GM19025 (cell line): ENCODE measurements at regions not wholly inside any gene's neighbourhood (a gene's known extent, or its start where the extent isn't known, plus 50 kb on each side); places are given as distances from the start of the nearest gene placed in this dataset.
"Not testable (repeated sequence)": the region's sequence is repeated elsewhere in the genome, so short reads cannot be mapped to it uniquely, and the experiment has no call there.

Experiments
- ATAC-seq: cut with Tn5 transposase; IDR thresholded peaks from one replicate; pipeline ENCODE4 v1.9.1; 2021; ENCODE audit warnings: mild to moderate bottlenecking, low read depth, moderate library complexity; ENCODE audit not compliant: unreplicated experiment

DNA sequence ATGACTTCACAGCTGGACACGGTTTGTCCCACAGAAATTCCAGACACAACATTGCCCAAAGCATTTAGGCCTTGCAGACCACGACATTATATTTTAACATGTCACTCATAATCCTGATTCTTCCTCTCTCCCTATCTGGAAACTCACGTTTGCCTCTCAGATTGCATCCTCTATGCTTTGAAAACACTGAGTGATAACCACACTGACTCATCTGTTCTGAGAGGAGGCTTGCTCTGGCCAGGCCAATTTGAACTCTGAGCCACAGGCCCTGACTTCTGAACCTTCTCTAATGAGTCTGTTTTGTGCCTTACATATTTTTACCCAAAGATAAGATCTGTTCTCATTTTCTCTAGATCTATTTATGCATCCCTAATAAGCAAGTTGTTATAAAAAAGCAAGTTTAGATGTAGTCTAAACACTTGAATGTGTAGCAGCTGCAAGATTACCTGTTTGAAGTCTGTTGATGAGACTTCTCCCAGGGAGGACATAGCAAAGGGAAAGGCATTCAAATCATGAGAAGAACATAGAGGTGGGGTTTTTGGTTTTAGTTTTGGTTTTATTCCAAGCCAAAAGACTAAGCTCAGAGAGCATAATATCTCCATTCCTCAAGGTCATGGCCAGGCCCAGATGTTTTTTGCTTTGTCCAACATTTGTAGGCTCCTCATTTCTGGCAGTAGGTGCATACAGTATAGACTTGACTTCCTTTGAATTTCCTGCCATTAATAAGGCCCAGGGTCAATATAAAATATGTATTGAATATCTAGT lies 234.4 kb upstream of the LRTM1 start:
- no peak for ATAC-seq

- no peak for ATAC-seq
Observed at GRCh38 chr3:55161231-55161630, 233.4 kb upstream of the LRTM1 start.

DNA sequence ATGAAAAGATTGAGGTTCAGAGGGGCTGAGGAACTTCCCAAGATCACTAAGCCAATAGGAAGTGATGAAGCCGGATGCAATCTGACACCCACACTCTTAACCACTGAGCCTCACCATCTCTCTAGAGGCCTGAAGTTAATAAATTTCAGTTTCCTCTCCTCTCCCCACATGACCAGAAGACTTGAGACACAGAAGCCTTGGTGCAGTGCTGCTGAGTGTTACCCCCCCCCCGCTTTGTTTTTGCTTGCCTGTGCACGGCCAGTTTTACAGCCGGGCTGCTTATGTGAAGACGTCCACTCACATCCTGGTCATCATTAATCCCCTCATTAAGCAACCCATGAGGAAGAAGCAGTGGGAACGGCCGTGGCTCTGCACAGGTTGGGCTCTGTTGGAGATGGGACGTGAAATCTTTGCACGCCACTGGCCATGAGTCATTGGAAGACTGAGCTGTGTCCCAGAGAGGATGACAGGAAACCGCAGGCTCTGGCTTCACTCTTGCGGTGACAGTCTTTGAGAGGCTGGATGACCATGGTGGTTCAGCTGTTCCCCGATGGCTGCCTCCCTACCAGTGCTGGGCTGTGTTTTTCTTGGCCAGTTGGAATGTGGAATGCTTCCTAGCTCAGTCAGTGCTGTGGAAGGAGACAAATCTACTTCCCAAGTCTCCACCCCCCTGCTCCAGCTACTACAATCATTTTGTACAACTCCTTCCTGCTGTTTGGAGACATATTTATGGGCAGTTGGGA lies 232.6 kb upstream of the LRTM1 start:
- ATAC-seq: peak; percentile 76

DNA sequence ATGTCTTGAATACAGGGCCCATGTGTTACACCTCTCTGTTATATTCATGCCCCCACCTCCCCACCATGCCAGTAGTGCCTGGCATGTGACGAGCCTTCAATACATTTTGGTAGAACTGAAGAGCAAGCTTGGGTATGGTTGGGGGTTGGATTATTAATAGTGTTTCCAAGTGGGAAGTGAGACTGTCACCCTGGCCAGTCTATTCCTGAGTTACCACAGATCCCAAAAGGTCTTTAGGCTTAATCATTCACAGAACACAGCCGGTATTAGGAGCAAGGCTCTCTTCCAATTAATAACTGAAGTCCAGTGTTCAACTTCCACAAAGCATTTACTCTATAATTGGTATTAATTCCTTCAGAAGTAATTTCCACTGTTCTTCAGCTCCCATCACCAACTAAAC lies 231.9 kb upstream of the LRTM1 start:
- ATAC-seq: no peak

DNA sequence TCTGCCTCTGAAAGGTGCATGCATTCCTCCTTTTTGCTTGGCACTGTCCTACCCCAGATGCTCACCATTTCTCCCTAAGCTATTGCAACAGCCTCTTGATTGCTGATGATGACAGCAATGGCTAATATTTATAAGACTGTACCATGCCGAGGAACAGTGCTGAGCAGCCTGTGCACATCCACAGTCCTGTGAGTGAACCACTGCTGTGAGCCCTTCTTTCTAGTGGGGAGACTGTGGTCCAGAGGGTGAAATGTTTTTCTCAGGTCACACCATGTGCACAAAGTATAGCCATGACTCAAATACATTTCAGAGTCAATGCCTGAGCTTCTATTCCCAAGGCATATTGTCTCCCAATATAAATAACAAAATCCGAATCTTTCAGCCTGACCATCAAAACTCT lies 231.2 kb upstream of the LRTM1 start:
- ATAC-seq: no peak

DNA sequence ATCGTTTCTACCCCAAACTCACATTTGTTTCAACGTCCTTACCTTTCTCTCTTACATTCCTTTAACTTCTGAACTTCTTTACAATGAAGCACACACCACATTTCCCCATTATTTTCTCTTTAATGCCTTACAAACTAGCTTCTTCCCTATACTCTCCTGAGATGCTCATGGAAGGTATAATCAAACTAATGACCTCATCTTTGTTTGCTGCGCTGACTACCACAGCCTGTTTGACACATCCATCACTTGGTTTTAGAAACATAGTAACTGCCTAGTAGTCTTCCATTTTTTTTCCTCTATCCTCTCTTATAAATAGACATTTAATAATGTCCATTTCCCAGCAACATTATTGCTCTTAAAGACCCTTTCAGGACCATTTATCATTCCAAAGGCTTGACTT lies 230.5 kb upstream of the LRTM1 start:
- no peak for ATAC-seq

DNA sequence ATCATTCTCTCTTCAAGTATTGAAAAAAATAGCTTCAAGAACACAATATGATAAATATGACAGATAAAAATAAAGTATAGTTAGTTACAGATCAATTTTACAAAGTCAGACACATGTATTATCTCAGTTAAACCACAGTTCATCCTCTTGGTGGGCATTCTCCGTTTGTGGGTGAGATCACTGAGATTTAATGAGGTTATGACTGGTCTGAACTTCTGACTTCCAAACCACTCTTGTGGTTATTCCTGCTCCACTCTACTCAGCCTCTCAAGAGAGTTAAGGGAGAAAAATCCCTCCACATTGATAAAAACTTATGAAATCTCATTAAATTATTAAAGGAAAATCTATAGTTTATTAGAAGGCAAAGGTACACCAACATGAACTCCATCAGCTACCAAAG lies 229.9 kb upstream of the LRTM1 start:
- ATAC-seq: no peak

DNA sequence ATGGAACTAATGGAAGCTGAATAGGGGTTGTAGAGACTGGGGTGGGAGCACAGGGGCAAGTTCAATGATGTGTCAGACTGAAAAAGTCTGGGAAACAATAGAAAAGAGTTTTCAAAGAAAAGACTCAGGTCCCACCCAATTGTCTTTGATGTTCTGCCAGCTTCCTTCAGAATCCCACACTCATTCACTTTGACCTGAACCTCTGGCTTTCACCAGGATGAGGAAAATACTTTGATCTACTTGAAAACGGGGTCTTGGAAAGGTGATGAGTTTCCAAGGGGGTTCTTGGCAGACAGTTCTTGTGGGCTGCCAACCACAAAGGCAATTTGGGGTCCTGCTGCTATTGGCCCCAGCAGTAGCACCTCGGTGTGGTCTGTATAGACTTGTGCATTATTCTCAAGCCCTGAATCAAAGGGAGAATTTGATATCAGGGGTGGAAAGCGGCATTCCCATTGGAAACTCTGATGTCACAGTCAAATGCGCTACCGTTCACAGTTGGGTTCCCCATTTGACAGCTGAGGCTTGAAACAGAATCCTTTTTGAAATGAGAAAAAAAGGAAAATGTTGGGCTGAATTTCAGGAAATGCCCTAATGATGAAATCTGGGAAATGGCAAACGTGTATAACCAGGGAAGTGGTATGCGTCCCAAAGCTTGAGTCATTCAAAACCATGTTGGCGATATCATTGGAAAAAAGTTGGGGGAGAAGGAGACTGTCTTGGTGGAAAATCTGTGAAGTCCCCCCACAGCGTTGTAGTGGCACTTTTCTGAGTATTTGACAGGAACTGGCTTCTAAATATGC lies 229.2 kb upstream of the LRTM1 start:
- ATAC-seq: no peak

GRCh38 chr3:55147856-55148720 lies 220.2 kb upstream of the LRTM1 start:
- ATAC-seq: no peak

- ATAC-seq: no peak
Observed at GRCh38 chr3:55147406-55147805, 219.5 kb upstream of the LRTM1 start.

DNA sequence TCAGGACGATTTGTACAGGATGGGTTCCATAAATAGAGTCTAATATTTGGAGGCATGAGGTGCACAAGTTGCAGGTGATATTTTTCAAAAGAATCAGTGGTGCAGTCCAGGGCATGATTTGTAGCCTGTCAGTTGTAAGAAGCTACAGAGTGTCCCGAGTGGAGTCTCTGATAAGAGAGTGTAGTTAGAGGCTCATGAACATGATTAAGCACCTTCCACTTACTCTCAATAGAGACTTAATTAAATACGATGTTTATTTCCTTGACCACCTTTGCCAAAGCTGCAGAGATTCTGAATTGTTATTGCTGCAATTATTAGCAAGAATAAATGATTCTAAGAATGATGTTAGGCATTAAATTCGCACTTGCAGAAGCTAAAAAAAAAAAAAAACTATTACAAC lies 218.4 kb upstream of the LRTM1 start:
- no peak for ATAC-seq

DNA sequence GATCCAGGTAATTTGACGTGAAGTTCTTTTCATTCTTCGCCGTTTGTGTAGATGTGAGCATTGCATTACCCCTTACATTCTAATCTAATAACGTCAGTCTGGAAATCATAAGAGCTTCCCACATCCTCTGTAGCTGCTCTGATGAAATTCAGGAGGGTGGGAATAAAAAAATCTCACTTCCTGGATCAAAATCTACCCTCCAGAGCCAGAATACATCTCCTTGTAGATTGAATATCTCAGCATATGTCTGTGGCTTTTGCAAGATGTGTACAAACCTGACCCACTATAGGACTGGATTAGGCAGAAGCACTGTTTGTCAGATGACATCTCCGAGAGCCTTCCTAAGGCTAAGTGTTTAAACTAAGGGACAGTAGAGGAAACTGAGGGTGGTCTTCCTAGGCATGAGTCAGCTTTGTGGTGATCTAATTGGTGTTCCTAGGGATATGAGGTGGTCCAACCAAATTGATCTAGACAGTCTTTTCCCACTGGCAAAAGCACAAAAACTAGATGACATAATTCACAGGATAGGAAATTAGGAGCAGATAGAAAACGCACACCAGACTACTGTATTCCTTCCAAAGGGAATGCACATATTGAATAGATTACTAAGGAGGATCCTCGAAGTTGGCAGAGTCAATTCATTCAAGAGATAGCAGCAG lies 216.3 kb upstream of the LRTM1 start:
- ATAC-seq: no peak

DNA sequence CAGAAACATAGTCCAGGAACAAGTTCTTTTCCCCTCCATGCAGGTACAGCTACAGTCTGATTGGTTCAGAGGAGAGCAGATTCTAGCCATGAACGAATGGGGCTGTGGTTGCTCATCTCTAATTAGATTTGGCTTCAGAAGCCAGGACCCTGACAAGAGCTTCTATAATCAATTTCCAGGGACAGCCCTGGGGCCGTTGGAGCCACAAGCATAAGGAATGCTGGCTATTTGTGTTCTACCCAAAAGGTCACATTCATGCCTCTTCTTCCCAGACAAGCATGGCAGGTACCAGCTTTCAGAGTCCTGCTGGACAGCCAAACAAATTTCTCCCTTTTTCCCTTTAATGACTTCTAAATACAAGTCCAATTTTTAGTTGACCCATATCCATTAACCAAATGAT lies 215.5 kb upstream of the LRTM1 start:
- ATAC-seq: no peak

DNA sequence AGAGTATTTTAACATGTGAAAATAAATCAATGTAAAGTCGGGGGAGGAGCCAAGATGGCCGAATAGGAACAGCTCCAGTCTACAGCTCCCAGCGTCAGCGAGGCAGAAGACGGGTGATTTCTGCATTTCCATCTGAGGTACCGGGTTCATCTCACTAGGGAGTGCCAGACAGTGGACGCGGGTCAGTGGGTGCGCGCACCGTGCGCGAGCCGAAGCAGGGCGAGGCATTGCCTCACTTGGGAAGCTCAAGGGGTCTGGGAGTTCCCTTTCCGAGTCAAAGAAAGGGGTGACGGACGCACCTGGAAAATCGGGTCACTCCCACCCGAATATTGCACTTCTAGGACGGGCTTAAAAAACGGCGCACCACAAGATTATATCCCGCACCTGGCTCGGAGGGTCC lies 208.4 kb upstream of the LRTM1 start:
- ATAC-seq: not testable (repeated sequence)

DNA sequence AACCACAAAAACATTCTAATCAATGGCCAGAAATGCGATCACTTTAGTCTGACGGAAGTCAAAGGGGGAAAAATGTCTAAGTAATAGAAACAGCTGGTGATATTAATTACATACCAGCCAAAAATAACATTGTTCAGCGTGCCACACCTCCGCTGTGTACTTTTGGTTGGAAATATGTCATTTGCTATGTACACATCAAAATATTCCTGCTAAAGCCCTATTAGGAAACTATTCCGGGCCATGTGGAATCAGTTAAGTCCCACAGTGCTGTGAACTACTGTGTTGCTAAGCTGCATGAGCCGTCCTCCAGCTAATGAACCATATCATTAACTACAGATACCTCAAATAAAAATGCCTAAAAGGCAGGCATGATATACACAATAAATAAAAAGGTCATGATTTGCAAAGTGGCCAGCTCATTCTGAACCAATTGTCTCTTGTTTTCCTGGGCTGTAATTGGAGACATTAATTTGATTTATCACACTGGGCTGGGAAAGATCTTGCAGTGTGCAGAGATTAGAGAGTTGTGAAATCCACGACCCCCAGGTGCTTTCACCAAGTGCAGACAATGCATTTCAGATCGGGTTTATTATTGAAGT lies 200.5 kb upstream of the LRTM1 start:
- ATAC-seq: no peak

DNA sequence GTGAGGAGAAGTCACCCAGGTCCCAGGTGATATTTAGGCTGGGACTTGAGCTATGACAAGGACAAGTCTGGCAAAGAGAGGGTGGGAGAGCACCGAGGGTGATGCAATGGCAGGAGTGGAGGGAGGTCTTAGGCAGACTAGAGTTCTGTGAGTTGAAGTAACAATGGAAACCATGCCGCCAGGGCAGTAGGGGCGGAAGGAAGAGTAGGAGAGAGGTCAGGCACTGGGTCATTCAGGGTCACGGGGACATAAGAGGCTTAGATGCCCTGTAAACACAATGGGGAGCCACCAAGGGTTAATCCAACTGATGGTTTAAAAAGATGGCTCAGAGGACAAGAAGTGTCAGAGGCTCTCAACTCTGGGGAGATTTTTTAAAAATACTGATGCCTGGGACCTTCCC lies 199.7 kb upstream of the LRTM1 start:
- no peak for ATAC-seq

- no peak for ATAC-seq
Observed at GRCh38 chr3:55124371-55124770, 196.5 kb upstream of the LRTM1 start.
